ENCODE measurements at regions not wholly inside any gene's neighbourhood (a gene's known extent, or its start where the extent isn't known, plus 50 kb on each side); places are given as distances from the start of the nearest gene placed in this dataset.

- no peak for TF ChIP-seq POLR2AphosphoS5 (IDR thresholded peaks at IDR 0.05; ENCODE audit: low read depth, low read length)
- TF ChIP-seq REST (IDR thresholded peaks at IDR 0.05; ENCODE audit: insufficient read depth in 1 of 2, low read depth in 2 of 2, low read length in 2 of 2), result no peak
- TF ChIP-seq TAF1 (IDR thresholded peaks at IDR 0.05; ENCODE audit: borderline replicate concordance, insufficient read depth, low read length), result no peak
- no peak for TF ChIP-seq FOXP2 (optimal IDR thresholded peaks at IDR 0.05; ENCODE audit: borderline replicate concordance, extremely low read depth, extremely low read length, insufficient read depth)
- TF ChIP-seq SIN3A (IDR thresholded peaks at IDR 0.05; ENCODE audit: borderline replicate concordance, insufficient read depth, low read length), result no peak
Observed at GRCh38 chr13:40120781-40121180, 465.3 kb downstream of the COG6 start.

All from PFSK-1 (cell line).